Renal cortex interstitium (tissue), 11 donors: ENCODE measurements at regions not wholly inside any gene's neighbourhood (a gene's known extent, or its start where the extent isn't known, plus 50 kb on each side); places are given as distances from the start of the nearest gene placed in this dataset.
A peak's percentile ranks its signal among the peaks of the same experiment; 100 is the strongest.

Source experiments
- DNase-seq, 11 donors: peaks; one replicate each; pipeline ENCODE4 v3.0.0-alpha.2; 2013; ENCODE audit warnings: low read depth in 9 of 11, low spot score in 4 of 11; ENCODE audit errors: extremely low read depth in 1 of 11

GRCh38 chr14:93870377-93870776 is 56.8 kb upstream of the FAM181A start:
- DNase-seq = no peak

- DNase-seq = no peak
Observed at GRCh38 chr14:93869427-93869826, 57.7 kb upstream of the FAM181A start.

- no peak for DNase-seq
Observed at GRCh38 chr14:93868165-93868564, 59.0 kb upstream of the FAM181A start.

GRCh38 chr14:93862265-93862664 is 64.9 kb upstream of the FAM181A start:
- DNase-seq = no peak

- no peak for DNase-seq
Observed at GRCh38 chr14:93861836-93862235, 65.3 kb upstream of the FAM181A start.

GRCh38 chr14:93859957-93860356 is 67.2 kb upstream of the FAM181A start:
- DNase-seq = no peak

GRCh38 chr14:93858896-93859295 is 68.2 kb upstream of the FAM181A start:
- no peak for DNase-seq

- DNase-seq = peak in 6 of 11 donors; percentile 3 to 40 (median 30)
Observed at GRCh38 chr14:93857500-93858283, 69.4 kb upstream of the PRIMA1 start.

- DNase-seq = no peak
Observed at GRCh38 chr14:93857081-93857480, 68.8 kb upstream of the PRIMA1 start.

- DNase-seq = no peak
Observed at GRCh38 chr14:93855737-93856136, 67.5 kb upstream of the PRIMA1 start.

GRCh38 chr14:93847473-93847872 is 59.2 kb upstream of the PRIMA1 start:
- no peak for DNase-seq

- DNase-seq = no peak
Observed at GRCh38 chr14:93838238-93838637, 50.0 kb upstream of the PRIMA1 start.
